ENCODE measurements at regions not wholly inside any gene's neighbourhood (a gene's known extent, or its start where the extent isn't known, plus 50 kb on each side); places are given as distances from the start of the nearest gene placed in this dataset.
"Not testable (repeated sequence)": the region's sequence is repeated elsewhere in the genome, so short reads cannot be mapped to it uniquely, and the experiment has no call there.

DNA sequence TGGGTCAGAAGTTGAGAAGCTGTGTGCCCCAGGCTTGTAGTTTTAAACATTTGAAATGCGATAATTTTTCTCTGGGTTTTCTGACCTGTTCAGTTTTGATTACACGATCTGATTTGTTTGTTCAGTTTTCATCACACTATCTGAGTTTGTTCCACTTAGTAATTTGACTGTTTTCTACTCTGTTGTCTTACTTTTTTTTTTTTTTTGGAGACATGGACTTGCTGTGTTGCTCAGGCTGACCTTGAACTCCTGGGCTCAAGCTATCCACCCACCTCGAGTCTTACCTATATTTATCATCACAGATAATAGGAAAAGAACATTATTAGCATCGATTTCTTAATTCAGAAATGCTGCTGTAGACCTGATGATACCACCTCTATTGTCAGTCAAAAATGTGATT is 379.1 kb downstream of the UTRN start:
- H3K36me3 ChIP-seq = no peaks in the 10 kb centered on the region
- no peaks in the 10 kb centered on the region for H3K9me3 ChIP-seq
- peaks cover 0 to 9% of the 10 kb centered on the region in 2 donors for H3K4me1 ChIP-seq
- no peak overlapping the region for H3K27ac ChIP-seq
- DNase-seq (ENCODE audit: low spot score) = no peak
- TF ChIP-seq, protein P1, sequence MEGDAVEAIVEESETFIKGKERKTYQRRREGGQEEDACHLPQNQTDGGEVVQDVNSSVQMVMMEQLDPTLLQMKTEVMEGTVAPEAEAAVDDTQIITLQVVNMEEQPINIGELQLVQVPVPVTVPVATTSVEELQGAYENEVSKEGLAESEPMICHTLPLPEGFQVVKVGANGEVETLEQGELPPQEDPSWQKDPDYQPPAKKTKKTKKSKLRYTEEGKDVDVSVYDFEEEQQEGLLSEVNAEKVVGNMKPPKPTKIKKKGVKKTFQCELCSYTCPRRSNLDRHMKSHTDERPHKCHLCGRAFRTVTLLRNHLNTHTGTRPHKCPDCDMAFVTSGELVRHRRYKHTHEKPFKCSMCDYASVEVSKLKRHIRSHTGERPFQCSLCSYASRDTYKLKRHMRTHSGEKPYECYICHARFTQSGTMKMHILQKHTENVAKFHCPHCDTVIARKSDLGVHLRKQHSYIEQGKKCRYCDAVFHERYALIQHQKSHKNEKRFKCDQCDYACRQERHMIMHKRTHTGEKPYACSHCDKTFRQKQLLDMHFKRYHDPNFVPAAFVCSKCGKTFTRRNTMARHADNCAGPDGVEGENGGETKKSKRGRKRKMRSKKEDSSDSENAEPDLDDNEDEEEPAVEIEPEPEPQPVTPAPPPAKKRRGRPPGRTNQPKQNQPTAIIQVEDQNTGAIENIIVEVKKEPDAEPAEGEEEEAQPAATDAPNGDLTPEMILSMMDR (IDR thresholded peaks at IDR 0.05) = no peak
- no peak overlapping the region for H3K4me3 ChIP-seq
- H3K27me3 ChIP-seq = no peaks in the 10 kb centered on the region

DNA sequence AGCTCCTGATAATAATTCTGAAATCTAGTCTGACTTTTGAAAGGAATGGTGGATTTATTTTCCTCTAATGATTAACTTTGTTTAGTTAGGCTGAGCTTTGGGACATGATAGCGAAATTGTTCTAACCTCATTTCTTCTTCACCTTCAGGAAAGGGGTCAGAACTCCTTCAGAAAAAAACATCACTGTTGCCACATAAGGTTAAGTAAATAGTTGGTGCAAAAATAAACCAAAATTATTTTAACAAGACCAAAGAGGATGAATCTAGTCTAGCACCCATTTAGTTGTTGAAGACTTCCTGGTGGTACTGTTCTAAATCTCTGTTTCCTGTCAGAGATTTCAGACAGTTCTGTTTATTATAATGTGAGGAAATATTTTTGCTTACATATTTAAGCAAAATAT is 379.8 kb downstream of the UTRN start:
- H3K4me1 ChIP-seq = peaks cover 0 to 3% of the 10 kb centered on the region in 2 donors
- TF ChIP-seq, protein P1 (IDR thresholded peaks at IDR 0.05) = no peak

DNA sequence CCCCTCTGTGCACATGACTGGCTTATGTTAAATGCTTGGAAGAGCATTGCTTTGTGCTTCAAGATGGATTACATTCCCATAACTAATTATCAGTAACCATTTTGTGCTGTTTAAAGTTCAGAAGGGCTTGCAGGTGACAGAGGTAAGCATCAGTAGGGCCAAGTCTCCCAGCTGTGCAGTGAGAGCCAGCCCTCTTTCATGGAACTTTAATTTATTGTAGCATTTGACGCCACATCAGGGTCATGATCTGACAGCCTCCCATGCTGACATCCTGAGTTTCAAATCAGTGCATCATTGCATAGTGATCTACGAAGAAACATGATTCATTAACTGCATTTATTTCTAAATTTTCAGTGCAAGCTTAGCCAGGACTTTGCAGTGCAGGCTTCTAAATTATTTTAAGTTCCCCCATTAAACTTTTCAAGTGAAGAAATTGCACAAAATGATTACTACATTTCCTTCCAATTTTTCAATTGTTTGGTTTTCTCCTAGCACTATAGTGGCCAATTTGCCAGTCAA is 380.9 kb downstream of the UTRN start:
- Histone ChIP-seq H3K27me3 (no peaks in the 10 kb centered on the region), H3K9me3 (peaks cover 0 to 13% of the 10 kb centered on the region in 2 donors), H3K4me3 (no peak overlapping the region), H3K4me1 (no peaks in the 10 kb centered on the region), H3K27ac (no peak overlapping the region), H3K36me3 (no peaks in the 10 kb centered on the region)
- DNase-seq (ENCODE audit: low spot score) = no peak
- TF ChIP-seq, protein P1 (IDR thresholded peaks at IDR 0.05) = no peak

More for the DNA sequence above, 379.8 kb downstream of the UTRN start:
- Histone ChIP-seq H3K27me3 (no peaks in the 10 kb centered on the region), H3K9me3 (peaks cover 0 to 3% of the 10 kb centered on the region in 2 donors), H3K36me3 (no peaks in the 10 kb centered on the region), H3K27ac (no peak overlapping the region), H3K4me3 (no peak overlapping the region)
- no peak for DNase-seq (ENCODE audit: low spot score)

DNA sequence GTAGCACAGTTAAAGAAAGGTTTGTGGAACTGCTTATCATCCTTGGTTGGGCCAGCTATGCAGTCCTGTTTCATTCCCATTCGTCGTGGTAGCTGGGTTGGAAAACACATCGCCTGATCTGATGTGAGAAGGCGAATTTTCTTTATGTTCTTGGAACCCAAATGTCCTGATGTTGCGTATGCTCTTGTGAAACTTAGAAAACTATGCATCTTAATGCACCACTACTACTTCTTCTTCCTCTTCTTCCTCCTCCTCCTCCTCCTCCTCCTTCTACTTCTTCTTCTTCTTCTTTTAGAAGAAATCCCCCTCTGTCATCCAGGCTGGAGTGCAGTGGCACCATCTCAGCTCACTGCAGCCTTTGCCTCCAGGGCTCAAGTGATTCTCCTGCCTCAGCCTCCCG is 381.6 kb downstream of the UTRN start:
- Histone ChIP-seq H3K36me3 (no peaks in the 10 kb centered on the region), H3K4me1 (no peaks in the 10 kb centered on the region), H3K27ac (no peak overlapping the region), H3K9me3 (peaks cover 0 to 15% of the 10 kb centered on the region in 2 donors), H3K27me3 (no peaks in the 10 kb centered on the region), H3K4me3 (no peak overlapping the region)
- no peak for DNase-seq (ENCODE audit: low spot score)
- TF ChIP-seq, protein P1 (IDR thresholded peaks at IDR 0.05) = no peak

DNA sequence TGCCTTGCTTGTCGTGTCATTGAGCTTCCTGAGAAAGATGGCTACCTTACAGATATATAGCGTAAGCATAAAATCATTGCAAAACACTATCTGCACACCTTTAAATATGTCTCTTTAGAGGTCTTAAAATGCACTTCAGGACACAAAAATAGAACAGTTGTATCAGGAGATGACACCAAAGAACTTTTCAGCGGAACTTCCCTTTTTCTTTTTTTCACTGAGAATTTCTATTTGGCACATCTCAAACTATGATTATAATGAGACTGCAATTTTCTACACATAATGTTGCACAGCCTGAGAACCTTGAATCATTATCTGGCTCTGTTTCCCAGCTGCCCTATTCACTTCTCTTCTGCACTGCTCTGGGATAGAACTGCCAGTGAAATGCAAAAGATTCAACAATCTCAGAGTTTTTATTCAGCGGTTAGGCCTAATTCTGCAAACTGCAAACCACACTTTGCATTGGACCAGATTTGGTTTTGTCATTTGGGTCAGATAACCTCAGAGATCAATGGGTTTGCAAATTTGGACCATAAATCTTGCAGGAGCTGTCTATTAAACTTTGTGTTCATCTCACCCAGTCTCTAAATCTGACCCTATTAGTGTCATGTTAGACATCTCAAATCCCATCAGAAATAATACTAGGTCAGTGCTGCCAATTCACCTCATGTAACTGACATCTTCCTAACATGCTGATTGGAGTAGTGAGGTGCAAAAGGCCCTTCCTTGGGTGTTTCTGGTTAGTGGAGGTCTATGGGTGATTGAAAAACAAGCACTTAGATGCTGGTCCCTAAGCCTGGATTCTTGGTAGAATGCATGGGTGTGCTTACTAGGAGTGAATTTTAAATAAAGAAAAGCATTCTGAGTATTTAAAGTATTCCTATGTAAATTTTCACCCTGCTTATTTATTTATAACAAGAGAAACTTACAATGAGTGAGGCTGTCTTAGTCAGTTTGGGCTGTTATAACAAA is 382.7 kb downstream of the UTRN start:
- DNase-seq (ENCODE audit: low spot score) = no peak
- TF ChIP-seq, protein P1 (IDR thresholded peaks at IDR 0.05) = no peak
- Histone ChIP-seq H3K4me1 (no peaks in the 10 kb centered on the region), H3K4me3 (no peak overlapping the region), H3K36me3 (no peaks in the 10 kb centered on the region), H3K27me3 (no peaks in the 10 kb centered on the region), H3K27ac (no peak overlapping the region), H3K9me3 (peaks cover 0 to 16% of the 10 kb centered on the region in 2 donors)

DNA sequence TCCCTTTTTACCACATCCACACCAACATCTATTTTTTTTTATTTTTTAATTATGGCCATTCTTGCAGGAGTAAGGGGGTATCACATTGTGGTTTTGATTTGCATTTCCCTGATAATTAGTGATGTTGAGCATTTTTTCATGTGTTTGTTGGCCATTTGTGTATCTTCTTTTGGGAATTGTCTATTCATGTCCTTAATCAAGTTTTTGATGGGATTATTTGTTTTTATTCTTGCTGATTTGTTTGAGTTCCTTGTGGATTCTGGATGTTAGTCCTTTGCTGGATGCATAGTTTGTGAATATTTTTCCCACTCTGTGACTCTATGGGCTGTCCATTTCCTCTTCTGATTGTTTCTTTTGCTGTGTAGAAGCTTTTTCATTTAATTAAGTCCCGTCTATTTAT is 385.1 kb downstream of the UTRN start:
- DNase-seq (ENCODE audit: low spot score); H3K36me3 ChIP-seq: not testable (repeated sequence)
- H3K9me3 ChIP-seq = peaks cover 0 to 34% of the 10 kb centered on the region in 2 donors

More for the DNA sequence above, 385.1 kb downstream of the UTRN start:
- not testable (repeated sequence) for H3K27ac ChIP-seq, H3K4me1 ChIP-seq, H3K4me3 ChIP-seq, H3K27me3 ChIP-seq
